Activated effector memory CD4-positive, alpha-beta T cell treated with anti-CD3 and anti-CD28 coated beads, Interleukin-2, amount 50 U/mL, for 16 hours (primary cell): ENCODE measurements at regions not wholly inside any gene's neighbourhood (a gene's known extent, or its start where the extent isn't known, plus 50 kb on each side); places are given as distances from the start of the nearest gene placed in this dataset.
"Not testable (repeated sequence)": the region's sequence is repeated elsewhere in the genome, so short reads cannot be mapped to it uniquely, and the experiment has no call there.

ENCODE experiments used
- DNase-seq: peaks from one replicate; pipeline ENCODE4 v3.0.0-alpha.2; 2020

DNA sequence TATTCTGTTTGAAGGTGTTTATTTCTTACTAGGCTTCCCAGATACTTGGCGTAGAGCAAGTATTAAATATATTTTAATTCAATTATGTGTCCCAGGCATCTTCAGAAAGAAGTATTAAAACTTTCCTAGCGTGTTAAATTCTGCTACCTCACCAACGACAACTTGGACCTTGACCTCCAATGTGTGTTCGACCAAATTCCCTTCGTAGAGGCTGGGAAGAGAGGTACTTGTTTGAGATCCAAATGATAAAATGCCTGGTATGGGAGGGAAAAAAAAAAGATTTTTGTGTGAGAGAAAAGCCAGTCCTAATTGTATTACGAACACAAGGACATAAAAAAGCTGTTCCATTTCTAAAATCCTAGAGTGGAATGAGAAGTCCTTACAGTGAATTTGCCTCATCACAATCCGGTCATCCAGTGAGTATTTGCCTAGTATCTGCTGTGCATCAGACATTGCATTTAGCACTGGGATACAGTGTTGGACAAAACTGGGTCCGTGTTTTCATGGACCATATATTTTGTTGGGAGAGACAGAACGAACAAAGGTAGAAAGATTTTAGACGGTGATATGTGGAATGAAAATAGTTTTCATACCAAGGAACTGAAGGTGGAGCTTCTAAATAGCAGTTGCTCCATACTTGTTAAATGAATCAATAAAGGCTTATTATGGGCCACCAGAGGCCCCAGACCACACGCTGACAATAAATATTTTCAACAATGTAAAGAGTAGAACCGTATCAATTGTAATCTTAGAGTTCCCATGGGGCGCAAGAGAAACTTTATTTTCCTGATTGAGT is 103.1 kb downstream of the KIF4B start:
- DNase-seq, result no peak

DNA sequence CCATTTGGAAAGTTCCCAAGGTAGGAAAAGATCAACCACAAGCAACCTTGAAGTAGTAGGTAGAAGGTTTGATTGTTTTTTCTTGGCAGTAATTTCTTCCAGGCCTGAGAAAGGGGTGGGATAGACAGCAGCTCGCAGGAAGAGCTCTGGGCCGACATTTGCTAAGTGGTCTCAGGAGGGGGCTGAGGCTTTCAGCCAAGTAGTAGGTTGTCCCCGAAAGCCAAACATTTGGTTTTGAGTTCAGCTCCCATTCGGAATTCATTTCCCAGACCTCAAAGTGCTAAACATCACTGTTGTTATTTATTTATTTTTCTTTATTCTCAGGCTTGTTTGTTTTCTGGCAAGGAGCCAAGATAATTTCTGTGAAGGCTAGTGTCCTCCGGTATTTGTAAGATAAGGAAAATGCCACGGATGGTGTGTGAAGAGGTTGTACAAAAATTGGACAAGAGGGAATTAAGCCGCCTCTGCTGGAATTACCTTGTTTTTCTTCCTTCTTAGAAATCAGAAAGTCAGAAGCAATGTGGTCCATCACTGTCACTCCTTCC is 112.1 kb downstream of the KIF4B start:
- DNase-seq, result no peak

DNA sequence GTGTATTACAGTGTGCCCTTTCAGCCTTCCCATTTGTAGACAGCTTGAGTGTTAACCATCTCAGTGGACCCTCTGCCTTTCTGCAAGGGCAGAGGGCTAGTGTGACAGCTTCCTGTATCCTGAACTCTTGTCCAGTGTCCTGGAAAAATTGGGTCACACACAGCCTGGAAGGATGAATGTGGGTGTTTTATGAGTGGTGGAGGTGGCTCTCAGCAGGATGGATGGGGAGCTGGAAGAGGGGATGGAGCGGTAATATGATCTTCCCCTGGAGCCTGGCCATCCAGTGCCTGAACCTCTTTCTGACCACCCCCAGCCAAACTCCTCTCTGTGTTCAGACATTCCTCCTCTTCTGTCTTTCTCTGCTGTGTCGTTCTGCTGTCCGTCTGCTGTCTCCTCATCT is 113.0 kb downstream of the KIF4B start:
- no peak for DNase-seq

DNA sequence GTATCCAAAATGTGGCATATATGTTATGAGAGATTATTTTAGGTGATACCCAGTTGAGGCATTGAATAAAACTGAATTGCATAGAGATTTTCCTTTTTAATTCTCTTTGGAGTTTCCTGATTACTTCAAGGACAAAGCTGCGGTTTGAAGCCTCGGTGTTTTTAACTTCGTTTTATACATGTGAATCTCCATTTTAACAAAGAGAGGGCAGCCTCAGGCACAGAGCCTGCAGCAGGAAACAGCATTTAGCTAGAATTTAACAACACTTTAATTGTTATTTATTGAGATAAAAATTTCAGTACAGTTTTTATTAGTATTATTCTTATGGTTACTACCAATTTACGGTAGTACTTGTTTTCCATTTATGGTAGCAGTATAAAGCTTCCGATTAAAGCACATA is 114.0 kb downstream of the KIF4B start:
- DNase-seq, result no peak

DNA sequence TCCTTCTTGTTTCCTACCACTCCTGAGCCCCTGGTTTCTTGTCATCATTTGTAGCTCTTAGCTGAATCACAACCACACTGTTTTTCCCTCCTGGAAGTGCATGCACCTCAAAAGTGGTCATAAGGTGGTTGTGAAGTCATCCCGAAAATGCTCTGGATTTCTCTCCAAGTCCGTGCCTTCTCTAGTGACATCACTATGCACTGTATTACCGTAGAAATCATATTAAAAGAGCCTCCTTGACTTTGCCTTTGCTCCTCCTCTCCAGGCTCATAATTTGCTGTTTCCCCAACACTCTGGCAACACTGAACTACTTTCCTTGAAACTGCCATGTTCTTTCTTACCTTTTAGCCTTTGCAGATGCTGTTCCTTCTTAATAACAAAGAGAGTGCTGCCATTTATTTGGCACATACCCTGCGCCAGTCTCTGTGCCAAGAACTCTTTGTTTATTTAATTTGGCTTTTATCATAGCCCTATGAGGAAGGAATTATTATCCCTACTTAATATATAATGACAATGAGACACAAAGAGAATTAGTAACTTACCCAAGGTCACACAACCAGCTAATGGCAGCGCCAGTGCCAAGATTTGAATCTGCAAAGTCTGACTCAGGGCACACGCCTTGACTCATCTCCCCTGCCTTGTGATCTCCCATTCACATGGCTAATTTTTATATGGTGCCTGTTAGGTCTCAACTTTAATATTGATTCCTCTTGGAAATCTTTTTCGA is 115.4 kb downstream of the KIF4B start:
- DNase-seq, result no peak

DNA sequence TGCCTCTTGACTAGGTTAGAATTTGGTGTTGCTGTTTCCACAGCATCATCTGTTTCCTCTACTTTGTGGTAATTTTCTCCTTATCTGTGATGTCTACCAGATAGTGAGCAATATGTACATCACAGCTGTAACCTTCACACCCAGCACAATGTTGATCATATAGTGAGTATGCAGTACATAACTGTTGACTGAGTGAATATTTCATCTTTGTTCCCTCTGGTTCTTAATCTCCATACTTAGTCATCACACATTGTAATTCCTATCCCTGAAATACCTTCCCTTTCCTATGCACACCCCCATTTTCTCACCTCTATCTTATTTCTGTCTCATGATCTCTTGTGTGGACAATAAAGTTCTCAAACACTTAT is 115.9 kb downstream of the KIF4B start:
- DNase-seq, result no peak

DNA sequence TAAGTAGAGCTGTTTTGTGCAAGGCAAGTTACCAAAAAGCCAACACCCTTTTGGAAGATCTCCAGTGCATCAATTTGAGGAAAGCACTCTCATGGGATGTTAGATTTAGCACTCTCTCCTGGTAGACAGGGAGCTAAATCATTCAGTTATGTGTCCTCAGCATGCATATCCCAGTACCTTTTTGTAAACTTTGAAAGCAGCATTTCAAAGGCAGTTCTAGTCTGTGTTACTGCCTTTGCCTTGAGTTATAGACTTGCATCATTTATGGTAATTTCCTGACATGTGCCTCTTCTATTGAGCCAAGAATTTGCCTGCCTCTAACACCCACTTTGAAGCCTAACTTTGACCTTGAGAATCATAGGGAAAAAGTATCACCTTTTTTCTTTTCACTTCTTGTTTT is 120.6 kb downstream of the KIF4B start:
- no peak for DNase-seq

DNA sequence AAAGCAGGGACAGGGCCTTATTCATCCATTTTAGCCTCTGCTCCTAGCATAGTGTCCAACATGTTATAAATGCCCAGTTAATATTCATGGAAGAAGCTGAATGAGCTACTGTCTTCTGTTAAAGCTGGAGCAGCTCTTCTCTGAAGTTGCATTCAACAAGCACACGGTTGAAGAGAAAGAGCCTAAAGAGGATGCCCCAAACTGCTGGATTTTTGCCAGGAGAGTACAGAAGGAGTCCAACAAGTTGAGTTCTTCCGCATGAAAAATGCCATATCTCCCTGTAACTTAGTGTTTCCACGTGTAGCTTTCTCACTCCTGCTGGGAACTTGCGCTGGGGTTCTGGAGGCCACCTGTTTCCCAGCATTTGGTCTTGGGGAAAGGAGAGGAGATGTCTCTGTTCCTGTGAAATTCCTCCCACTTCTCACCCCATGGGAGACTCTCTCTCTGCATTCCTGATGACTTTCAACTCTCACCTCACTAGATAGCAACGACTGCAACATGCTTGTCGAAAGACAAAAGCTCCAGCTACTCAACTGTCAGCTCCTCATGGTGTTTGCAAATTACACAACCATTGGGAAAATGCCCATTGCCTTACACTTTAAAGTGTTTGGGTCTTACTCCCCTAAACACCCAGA is 122.8 kb downstream of the KIF4B start:
- DNase-seq, result no peak

DNA sequence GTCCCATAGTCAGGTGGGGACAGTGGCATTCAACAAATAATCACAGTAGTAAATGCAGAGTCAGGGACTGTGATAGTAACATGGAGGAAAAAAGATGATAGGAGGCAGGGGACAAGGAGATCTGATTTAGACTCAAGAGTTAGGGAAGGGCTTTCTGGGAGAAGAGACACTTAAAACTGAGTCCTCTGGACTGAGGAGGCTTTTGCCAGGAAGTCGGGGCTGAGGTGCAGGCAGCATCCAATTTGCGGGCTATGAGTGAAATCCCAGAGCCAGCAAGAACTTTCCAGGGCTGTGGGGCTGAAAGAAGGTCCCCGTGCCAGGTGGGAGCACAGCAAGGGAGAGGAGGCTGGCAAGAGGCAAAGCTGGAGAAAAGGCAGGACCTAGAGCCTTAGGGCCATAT is 124.1 kb downstream of the KIF4B start:
- DNase-seq, result no peak

DNA sequence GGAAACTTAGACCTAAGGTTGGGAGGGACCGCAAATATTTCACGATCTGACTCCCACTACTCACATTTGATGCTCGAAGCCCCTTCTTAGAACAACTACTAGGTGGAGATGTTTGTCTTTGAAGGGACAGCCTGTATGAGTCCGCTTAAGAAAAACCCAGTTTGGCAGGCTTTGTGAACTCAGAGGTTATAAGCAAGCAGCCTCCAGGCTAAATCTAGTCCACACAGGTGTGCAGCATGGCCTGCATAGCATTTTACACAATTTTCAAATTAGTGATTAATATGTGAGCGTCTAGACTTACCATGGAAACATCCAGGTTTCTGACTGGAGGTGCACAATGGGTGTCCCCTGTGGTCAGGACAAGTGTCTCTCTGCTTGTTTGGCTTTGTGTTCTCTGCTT is 127.1 kb downstream of the KIF4B start:
- no peak for DNase-seq

DNA sequence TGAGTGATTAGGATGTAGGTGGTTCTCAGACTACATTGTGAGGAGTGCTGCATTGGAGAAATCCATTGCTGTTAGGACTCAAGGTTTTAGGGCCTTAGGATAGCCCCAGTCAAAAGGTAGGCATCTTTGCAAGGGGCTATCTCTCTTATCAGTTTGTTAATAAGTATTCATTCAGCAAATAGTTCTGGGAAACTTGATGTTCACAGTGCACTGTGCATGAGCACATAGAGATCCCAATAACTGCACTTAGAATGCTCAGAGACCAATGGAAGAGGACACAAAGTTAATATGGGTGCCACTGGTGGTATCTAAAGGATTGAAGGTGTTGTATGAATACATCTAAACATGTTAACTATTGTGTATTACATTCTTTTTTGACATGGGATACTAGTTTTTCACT is 131.4 kb downstream of the KIF4B start:
- no peak for DNase-seq

DNA sequence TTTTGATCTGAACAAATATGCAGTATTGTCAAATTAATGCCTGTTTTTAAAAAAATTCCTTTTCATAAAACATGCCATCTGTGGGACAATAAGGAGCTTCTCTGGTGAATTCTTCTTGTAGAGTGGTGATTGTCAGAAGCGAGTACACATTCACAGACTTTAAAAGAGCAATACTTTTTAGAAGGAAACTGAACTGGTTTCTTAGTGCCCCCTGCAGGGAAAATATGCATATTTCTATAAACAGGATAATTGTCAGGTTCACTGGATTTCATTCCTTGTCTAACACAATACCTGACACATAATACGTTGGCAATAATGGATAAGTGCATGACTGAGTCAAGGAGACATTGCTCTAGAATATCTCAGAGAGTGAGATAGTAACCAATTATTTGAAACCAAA is 133.7 kb downstream of the KIF4B start:
- DNase-seq, result no peak

DNA sequence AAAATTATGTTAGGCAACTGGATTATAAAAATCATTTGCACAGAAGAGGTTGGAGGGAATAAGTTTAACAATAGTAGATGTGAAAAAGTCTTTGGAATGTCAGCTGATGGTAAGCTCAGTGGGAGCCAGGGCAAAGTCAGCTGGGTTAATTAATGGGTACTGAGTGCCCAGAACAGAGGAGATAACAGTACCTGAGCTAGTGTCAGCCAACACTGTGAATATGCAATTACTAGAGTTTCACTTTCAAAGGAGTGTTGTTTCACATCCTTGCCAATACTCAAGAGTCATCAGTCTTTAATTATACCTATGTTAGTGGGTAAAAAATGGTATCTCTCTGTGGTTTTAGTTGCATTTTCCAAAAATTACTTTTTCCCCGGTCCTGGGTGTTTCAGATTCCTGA is 135.1 kb downstream of the KIF4B start:
- DNase-seq, result no peak

DNA sequence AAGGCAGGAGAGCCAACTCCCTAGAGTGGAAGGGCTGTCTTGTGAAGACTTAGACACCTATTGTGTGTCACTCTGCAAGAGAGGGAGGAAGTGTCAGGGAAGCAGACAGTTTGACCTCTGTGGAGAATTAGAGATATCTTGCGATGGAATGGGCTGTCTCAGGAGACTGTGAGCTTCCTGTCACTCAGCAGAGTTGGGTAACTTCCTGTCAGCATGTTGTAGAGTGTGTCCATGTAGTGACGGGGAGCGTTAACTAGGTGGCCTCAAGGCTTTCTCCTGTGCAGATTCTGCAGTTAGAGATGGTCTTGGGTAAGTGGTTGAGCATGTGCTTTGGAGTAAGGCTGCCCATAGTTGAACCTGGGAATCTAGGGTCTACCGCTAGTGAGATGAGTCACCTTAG is 136.5 kb downstream of the KIF4B start:
- DNase-seq, result no peak

DNA sequence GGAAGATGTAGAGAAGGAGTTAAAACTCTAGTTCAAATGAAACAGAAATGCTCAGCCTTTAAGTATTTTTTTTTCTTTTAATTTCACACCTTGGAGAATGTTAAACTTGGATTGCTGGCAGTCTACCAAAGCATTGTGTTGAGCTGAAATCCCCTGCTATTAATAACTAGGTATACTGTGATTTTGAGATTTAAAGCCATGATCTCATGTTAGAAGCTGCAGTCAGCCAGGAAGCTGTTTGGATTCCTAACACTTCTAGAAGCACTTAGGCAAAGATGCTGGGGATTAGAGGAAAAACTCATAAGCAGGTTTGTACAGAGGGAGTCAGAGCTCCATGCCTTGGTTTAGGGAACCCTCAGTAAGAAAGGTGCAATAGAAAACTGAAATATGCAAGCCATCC is 141.4 kb downstream of the KIF4B start:
- no peak for DNase-seq

DNA sequence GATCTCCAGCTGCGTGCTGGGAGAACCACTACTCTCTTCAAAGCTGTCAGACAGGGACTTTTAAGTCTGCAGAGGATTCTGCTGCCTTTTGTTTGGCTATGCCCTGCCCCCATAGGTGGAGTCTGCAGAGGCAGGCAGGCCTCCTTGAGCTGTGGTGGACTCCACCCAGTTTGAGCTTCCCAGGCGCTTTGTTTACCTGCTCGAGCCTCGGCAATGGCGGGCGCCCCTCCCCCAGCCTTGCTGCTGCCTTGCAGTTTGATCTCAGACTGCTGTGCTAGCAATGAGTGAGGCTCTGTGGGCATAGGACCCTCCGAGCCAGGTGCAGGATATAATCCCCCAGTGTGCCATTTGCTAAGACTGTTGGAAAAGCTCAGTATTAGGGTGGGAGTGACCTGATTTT is 149.5 kb downstream of the KIF4B start:
- DNase-seq, result not testable (repeated sequence)

DNA sequence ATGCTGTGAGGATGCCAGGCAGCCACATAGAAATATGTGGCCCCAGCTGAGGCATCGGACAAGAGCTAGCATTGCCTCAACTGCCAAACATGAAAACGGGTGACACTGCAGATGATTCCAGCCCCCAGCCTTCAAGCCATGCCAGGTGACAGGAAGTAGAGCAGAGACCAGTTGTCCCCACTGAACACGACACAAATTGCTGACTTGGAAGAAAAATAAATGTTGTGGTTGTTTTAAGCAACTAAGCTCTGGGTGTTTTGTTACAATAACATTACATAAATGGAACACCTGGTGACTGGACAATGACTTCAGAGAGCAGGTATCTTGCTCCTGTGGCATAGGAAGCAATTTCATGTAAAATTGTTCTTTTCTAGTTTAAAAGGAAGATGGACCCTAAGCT is 154.2 kb downstream of the KIF4B start:
- no peak for DNase-seq

DNA sequence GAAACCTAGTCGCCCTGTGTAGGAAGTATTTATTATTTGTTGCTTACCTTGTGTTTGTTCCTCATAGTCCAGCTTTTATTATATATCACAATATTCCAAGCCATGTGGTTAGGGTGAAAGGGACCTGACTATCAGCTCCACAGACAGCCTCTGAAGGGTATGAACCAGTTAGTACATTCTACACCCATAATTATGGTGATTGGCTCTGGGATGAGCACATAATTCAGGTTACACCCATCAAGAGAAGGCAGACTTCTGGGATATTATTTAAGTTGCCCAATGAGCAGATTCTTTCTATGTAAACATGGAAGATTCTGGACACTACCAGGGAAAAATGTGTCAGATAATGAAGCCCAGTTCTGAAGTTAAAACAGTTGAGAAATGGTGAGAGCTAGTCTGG is 168.0 kb downstream of the KIF4B start:
- DNase-seq, result no peak

DNA sequence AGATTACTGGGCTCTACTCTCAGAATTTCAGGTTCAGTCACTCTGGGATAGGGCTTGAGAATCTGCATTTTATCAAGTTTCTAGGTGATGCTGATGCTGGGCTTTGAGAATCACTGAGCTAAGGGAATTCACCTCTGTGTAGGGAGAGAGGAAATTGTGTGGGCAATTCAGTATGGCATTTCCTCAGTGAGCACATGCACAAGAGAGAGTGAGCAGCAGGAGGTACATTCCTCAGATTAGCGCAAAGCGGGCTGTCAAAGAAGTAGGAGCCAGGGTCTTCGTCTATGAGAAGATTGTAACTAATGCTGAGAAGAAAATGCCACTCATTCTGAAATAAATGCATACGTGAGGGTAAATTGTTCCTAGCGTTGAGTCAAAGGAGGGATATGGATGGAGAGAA is 175.9 kb downstream of the KIF4B start:
- DNase-seq, result no peak

DNA sequence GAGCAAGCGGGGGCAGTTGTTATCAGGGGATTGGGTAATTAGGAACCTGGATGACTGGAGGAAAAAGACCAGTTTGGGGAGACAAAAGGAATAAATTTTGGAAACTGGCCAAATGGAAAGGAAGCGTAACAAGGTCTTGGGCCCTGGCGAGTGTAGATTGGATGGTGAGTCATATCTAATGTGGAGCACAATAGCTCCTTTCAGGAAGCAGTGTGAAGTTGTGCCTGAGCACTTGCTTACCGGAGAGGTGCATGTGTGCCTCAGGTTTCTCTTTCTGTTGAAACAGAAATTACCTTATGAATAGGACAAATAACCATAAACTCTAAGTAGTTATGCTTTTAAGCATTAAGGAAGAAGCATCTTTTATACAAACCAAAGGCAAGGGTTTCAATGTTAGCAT is 176.4 kb downstream of the KIF4B start:
- DNase-seq, result no peak

DNA sequence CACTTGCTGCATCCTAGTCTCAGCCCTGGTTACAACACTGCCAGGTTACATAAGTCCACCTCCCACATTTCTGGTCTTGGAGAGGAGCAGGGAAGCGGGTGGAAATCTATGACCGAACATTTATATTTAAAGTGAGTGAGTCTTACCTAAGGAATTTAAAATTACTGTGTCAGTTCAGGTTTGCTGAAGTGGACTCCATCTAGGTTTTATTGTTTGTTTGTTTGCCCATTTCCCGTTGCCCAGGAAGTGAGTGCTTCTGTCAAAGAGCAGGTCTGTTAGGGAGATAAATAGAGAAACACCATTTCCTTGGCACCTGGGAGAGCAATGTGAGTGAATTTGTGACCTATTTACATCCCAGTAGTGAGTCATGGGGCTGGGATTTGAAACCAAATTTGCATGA is 179.5 kb downstream of the KIF4B start:
- DNase-seq, result no peak

DNA sequence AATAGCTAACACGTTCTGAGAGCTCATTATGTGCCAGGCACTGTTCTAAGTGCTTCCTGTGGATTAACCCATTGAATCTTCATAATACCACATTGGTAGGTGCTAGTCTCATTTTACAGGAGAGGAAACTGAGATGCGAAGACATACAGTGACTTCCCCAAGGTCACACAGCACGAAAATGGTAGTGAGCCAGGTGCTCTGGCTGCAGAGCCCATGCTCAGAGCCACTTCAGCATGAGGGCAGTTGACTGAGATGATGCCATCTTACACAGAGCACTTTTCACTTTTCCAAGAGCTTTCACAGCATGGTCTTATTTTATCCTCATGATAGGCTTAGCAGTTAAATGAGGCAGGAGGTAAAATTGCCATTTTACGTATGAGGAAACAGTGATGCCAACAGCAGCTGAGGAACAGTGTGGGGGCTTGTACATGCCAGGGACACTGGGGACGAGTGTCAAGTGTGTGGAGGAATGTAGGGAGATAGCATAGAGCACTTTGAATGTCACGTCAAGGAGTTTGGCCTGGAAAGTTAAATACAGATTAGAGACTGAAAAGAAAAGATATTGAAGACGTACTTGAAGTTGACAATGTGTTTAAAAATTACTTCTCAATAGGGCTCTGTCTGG is 180.0 kb downstream of the KIF4B start:
- DNase-seq, result no peak

DNA sequence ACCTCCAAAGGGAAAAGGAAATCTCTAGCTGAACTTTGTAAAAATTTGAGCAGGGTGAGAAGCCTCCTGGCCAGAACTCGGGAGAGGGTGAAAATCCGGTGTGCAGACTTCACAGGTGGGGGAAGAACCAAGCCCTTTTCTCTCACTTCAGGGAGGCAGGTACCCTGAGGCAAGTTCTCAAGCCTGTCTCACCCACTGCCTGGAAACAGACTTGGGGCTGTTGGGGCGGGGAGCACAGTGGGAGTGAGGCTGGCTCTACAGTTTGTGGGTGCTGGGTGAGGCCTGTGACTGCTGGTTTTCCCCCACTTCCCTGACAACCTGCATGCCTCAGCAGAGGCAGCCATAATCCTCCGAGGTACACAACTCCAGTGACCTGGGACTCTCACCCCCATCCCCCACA is 187.1 kb downstream of the KIF4B start:
- no peak for DNase-seq

DNA sequence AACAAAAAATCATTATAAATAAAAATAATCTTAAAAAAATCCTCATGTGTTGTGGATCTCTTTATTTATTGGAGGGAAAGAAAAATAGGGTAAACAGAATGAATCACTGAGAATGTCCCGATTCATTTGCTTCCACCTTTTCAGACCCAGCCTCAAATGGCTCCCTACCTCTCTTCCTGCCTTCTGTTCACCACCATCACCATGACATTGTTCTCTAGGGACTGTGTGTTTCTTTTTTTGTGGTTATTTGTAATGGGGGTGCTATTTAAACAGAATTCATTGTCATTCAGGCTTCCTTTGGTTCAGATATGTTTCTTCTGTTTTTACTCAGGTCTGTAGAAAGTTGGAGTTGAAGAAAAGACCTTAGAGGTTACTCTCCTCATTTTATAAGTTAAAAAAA is 198.2 kb downstream of the KIF4B start:
- DNase-seq, result no peak
